Retinal pigment epithelial cell (primary cell): ENCODE measurements at regions not wholly inside any gene's neighbourhood (a gene's known extent, or its start where the extent isn't known, plus 50 kb on each side); places are given as distances from the start of the nearest gene placed in this dataset.
A peak's percentile ranks its signal among the peaks of the same experiment; 100 is the strongest.

Source experiments
- DNase-seq: peaks from one replicate; pipeline ENCODE4 v3.0.0-alpha.2; 2010; ENCODE audit warnings: low read depth
- H3K4me3 ChIP-seq: 2 replicates; pipeline ENCODE4 v1.5.1; 2011; ENCODE audit warnings: mild to moderate bottlenecking, low read length, control low read depth, moderate library complexity
- CTCF ChIP-seq: conservative IDR thresholded peaks from 2 replicates; pipeline ENCODE4 v1.5.1; 2011; ENCODE audit warnings: low read depth, low read length, control low read depth, inconsistent platforms

GRCh38 chr4:96186593-96186992 lies 346.7 kb downstream of the PDHA2 start:
- TF ChIP-seq CTCF, result no peak
- DNase-seq, result no peak
- H3K4me3 ChIP-seq, result no peak overlapping the region

GRCh38 chr4:96189761-96190160 lies 349.9 kb downstream of the PDHA2 start:
- TF ChIP-seq CTCF, result no peak
- no peak for DNase-seq

GRCh38 chr4:96193061-96193460 lies 353.2 kb downstream of the PDHA2 start:
- no peak overlapping the region for H3K4me3 ChIP-seq
- TF ChIP-seq CTCF, result no peak
- no peak for DNase-seq

More at GRCh38 chr4:96189761-96190160, 349.9 kb downstream of the PDHA2 start:
- no peak overlapping the region for H3K4me3 ChIP-seq

GRCh38 chr4:96194993-96195392 lies 355.1 kb downstream of the PDHA2 start:
- TF ChIP-seq CTCF, result no peak
- H3K4me3 ChIP-seq, result no peak overlapping the region
- peak; percentile 46 for DNase-seq

GRCh38 chr4:96205143-96205936 lies 365.4 kb downstream of the PDHA2 start:
- TF ChIP-seq CTCF, result no peak
- DNase-seq, result no peak
- no peak overlapping the region for H3K4me3 ChIP-seq

GRCh38 chr4:96227515-96227914 lies 387.6 kb downstream of the PDHA2 start:
- no peak for TF ChIP-seq CTCF
- DNase-seq, result no peak
- H3K4me3 ChIP-seq, result no peak overlapping the region

GRCh38 chr4:96228463-96228862 lies 388.6 kb downstream of the PDHA2 start:
- no peak for TF ChIP-seq CTCF
- no peak for DNase-seq

More at GRCh38 chr4:96228463-96228862, 388.6 kb downstream of the PDHA2 start:
- no peak overlapping the region for H3K4me3 ChIP-seq
